Activated naive CD8-positive, alpha-beta T cell treated with anti-CD3 and anti-CD28 coated beads for 36 hours (primary cell): ENCODE measurements at regions not wholly inside any gene's neighbourhood (a gene's known extent, or its start where the extent isn't known, plus 50 kb on each side); places are given as distances from the start of the nearest gene placed in this dataset.
"Not testable (repeated sequence)": the region's sequence is repeated elsewhere in the genome, so short reads cannot be mapped to it uniquely, and the experiment has no call there.

Source experiments
- DNase-seq: peaks from one replicate; pipeline ENCODE4 v3.0.0; 2021
- H3K27ac Mint-ChIP-seq: one replicate; pipeline ENCODE4 v1.8.0; 2022; ENCODE audit warnings: mild to moderate bottlenecking, moderate library complexity, mixed read lengths
- H3K27me3 Mint-ChIP-seq: one replicate; pipeline ENCODE4 v1.8.0; 2022; ENCODE audit warnings: mild to moderate bottlenecking, mixed read lengths
- H3K36me3 Mint-ChIP-seq: one replicate; pipeline ENCODE4 v1.8.0; 2021; ENCODE audit warnings: mild to moderate bottlenecking, mixed read lengths
- H3K4me1 Mint-ChIP-seq: one replicate; pipeline ENCODE4 v1.8.0; 2021; ENCODE audit warnings: mixed read lengths
- H3K4me3 Mint-ChIP-seq: one replicate; pipeline ENCODE4 v1.8.0; 2022; ENCODE audit warnings: mild to moderate bottlenecking, moderate library complexity, mixed read lengths
- H3K9me3 Mint-ChIP-seq: one replicate; pipeline ENCODE4 v1.8.0; 2022; ENCODE audit warnings: mixed read lengths

GRCh38 chr16:16937576-16937975 is 533.2 kb downstream of the XYLT1 start:
- Mint-ChIP-seq H3K27ac (no peak overlapping the region), H3K36me3 (no peaks in the 10 kb centered on the region), H3K4me1 (peaks cover 2% of the 10 kb centered on the region), H3K4me3 (no peak overlapping the region), H3K27me3 (no peaks in the 10 kb centered on the region), H3K9me3 (no peaks in the 10 kb centered on the region)
- no peak for DNase-seq

GRCh38 chr16:16938009-16938408 is 532.8 kb downstream of the XYLT1 start:
- Mint-ChIP-seq H3K27ac (no peak overlapping the region), H3K4me1 (peaks cover 2% of the 10 kb centered on the region), H3K4me3 (no peak overlapping the region), H3K36me3 (no peaks in the 10 kb centered on the region), H3K9me3 (no peaks in the 10 kb centered on the region), H3K27me3 (no peaks in the 10 kb centered on the region)
- no peak for DNase-seq

GRCh38 chr16:16938980-16939379 is 531.8 kb downstream of the XYLT1 start:
- H3K4me3 Mint-ChIP-seq, result no peak overlapping the region
- H3K36me3 Mint-ChIP-seq, result no peaks in the 10 kb centered on the region
- peaks cover 2% of the 10 kb centered on the region for H3K4me1 Mint-ChIP-seq
- no peaks in the 10 kb centered on the region for H3K9me3 Mint-ChIP-seq
- H3K27ac Mint-ChIP-seq, result no peak overlapping the region
- no peaks in the 10 kb centered on the region for H3K27me3 Mint-ChIP-seq
- DNase-seq, result no peak

- H3K9me3 Mint-ChIP-seq, result no peaks in the 10 kb centered on the region
- no peak overlapping the region for H3K27ac Mint-ChIP-seq
- peaks cover 2% of the 10 kb centered on the region for H3K4me1 Mint-ChIP-seq
- no peaks in the 10 kb centered on the region for H3K36me3 Mint-ChIP-seq
- no peaks in the 10 kb centered on the region for H3K27me3 Mint-ChIP-seq
- no peak overlapping the region for H3K4me3 Mint-ChIP-seq
- no peak for DNase-seq
These were observed 530.4 kb downstream of the XYLT1 start for GRCh38 chr16:16940351-16940750.

- not testable (repeated sequence) for H3K9me3 Mint-ChIP-seq, H3K4me3 Mint-ChIP-seq, DNase-seq, H3K36me3 Mint-ChIP-seq, H3K4me1 Mint-ChIP-seq, H3K27ac Mint-ChIP-seq, H3K27me3 Mint-ChIP-seq
These were observed 527.9 kb downstream of the XYLT1 start for GRCh38 chr16:16942849-16943248.

- Mint-ChIP-seq H3K9me3 (peaks cover 9% of the 10 kb centered on the region), H3K36me3 (peaks cover 3% of the 10 kb centered on the region), H3K27me3 (no peaks in the 10 kb centered on the region), H3K4me3 (no peak overlapping the region), H3K4me1 (peaks cover 2% of the 10 kb centered on the region), H3K27ac (no peak overlapping the region)
- DNase-seq, result no peak
These were observed 525.6 kb downstream of the XYLT1 start for GRCh38 chr16:16945207-16945606.

- H3K27ac Mint-ChIP-seq, result no peak overlapping the region
- no peaks in the 10 kb centered on the region for H3K9me3 Mint-ChIP-seq
- H3K4me3 Mint-ChIP-seq, result no peak overlapping the region
- H3K27me3 Mint-ChIP-seq, result no peaks in the 10 kb centered on the region
- DNase-seq, result no peak
- no peaks in the 10 kb centered on the region for H3K4me1 Mint-ChIP-seq
- H3K36me3 Mint-ChIP-seq, result no peaks in the 10 kb centered on the region
These were observed 514.4 kb downstream of the XYLT1 start for GRCh38 chr16:16956376-16956775.

GRCh38 chr16:16960785-16961184 is 510.0 kb downstream of the XYLT1 start:
- Mint-ChIP-seq H3K36me3 (no peaks in the 10 kb centered on the region), H3K27ac (no peak overlapping the region), H3K4me1 (no peaks in the 10 kb centered on the region), H3K4me3 (no peak overlapping the region), H3K9me3 (no peaks in the 10 kb centered on the region), H3K27me3 (no peaks in the 10 kb centered on the region)
- no peak for DNase-seq

GRCh38 chr16:16966439-16966838 is 504.3 kb downstream of the XYLT1 start:
- Mint-ChIP-seq H3K9me3 (no peaks in the 10 kb centered on the region), H3K36me3 (no peaks in the 10 kb centered on the region), H3K4me1 (no peaks in the 10 kb centered on the region), H3K27ac (no peak overlapping the region), H3K4me3 (no peak overlapping the region), H3K27me3 (no peaks in the 10 kb centered on the region)
- DNase-seq, result no peak

GRCh38 chr16:16971042-16971441 is 499.7 kb downstream of the XYLT1 start:
- DNase-seq, result no peak
- Mint-ChIP-seq H3K36me3 (no peaks in the 10 kb centered on the region), H3K4me1 (no peaks in the 10 kb centered on the region), H3K27me3 (no peaks in the 10 kb centered on the region), H3K27ac (no peak overlapping the region), H3K4me3 (no peak overlapping the region), H3K9me3 (no peaks in the 10 kb centered on the region)

- no peaks in the 10 kb centered on the region for H3K9me3 Mint-ChIP-seq
- DNase-seq, result no peak
- peaks cover 2% of the 10 kb centered on the region for H3K4me1 Mint-ChIP-seq
- no peaks in the 10 kb centered on the region for H3K36me3 Mint-ChIP-seq
- no peak overlapping the region for H3K27ac Mint-ChIP-seq
- no peaks in the 10 kb centered on the region for H3K27me3 Mint-ChIP-seq
- no peak overlapping the region for H3K4me3 Mint-ChIP-seq
These were observed 497.9 kb downstream of the XYLT1 start for GRCh38 chr16:16972831-16973230.

GRCh38 chr16:16973707-16974591 is 496.8 kb downstream of the XYLT1 start:
- Mint-ChIP-seq H3K27ac (no peak overlapping the region), H3K4me3 (no peak overlapping the region), H3K36me3 (no peaks in the 10 kb centered on the region), H3K4me1 (peaks cover 2% of the 10 kb centered on the region), H3K27me3 (no peaks in the 10 kb centered on the region), H3K9me3 (no peaks in the 10 kb centered on the region)
- DNase-seq, result no peak

GRCh38 chr16:16982614-16983013 is 488.1 kb downstream of the XYLT1 start:
- Mint-ChIP-seq H3K4me3 (no peak overlapping the region), H3K36me3 (no peaks in the 10 kb centered on the region), H3K27ac (no peak overlapping the region), H3K4me1 (no peaks in the 10 kb centered on the region), H3K9me3 (no peaks in the 10 kb centered on the region), H3K27me3 (no peaks in the 10 kb centered on the region)
- no peak for DNase-seq

- no peak for DNase-seq
- Mint-ChIP-seq H3K4me3 (no peak overlapping the region), H3K4me1 (no peaks in the 10 kb centered on the region), H3K36me3 (no peaks in the 10 kb centered on the region), H3K27me3 (no peaks in the 10 kb centered on the region), H3K27ac (no peak overlapping the region), H3K9me3 (no peaks in the 10 kb centered on the region)
These were observed 487.2 kb downstream of the XYLT1 start for GRCh38 chr16:16983582-16983981.

GRCh38 chr16:16984091-16984490 is 486.7 kb downstream of the XYLT1 start:
- not testable (repeated sequence) for H3K36me3 Mint-ChIP-seq, H3K27ac Mint-ChIP-seq, H3K4me1 Mint-ChIP-seq, H3K9me3 Mint-ChIP-seq, H3K27me3 Mint-ChIP-seq, DNase-seq, H3K4me3 Mint-ChIP-seq

GRCh38 chr16:16985707-16986106 is 485.1 kb downstream of the XYLT1 start:
- no peaks in the 10 kb centered on the region for H3K36me3 Mint-ChIP-seq
- no peak overlapping the region for H3K27ac Mint-ChIP-seq
- H3K4me1 Mint-ChIP-seq, result no peaks in the 10 kb centered on the region
- DNase-seq, result no peak
- H3K4me3 Mint-ChIP-seq, result no peak overlapping the region
- H3K27me3 Mint-ChIP-seq, result no peaks in the 10 kb centered on the region
- H3K9me3 Mint-ChIP-seq, result no peaks in the 10 kb centered on the region
